ENCODE measurements at regions not wholly inside any gene's neighbourhood (a gene's known extent, or its start where the extent isn't known, plus 50 kb on each side); places are given as distances from the start of the nearest gene placed in this dataset.

GRCh38 chr1:209046935-209047334 is 536.6 kb upstream of the CAMK1G start:
- Histone ChIP-seq H3K9me2 (replicated peaks; ENCODE audit: insufficient read depth, low read length) (no peaks in the 10 kb centered on the region), H3K9me3 (ENCODE audit: insufficient read depth, low read length) (no peaks in the 10 kb centered on the region), H3K36me3 (ENCODE audit: low read length) (no peaks in the 10 kb centered on the region), H3K27me3 (ENCODE audit: low read length) (no peaks in the 10 kb centered on the region), H3K4me2 (ENCODE audit: low read depth, low read length, poor library complexity, severe bottlenecking) (no peak overlapping the region), H3K9ac (ENCODE audit: low read length) (no peak overlapping the region), H3F3A (ENCODE audit: insufficient read depth) (no peaks in the 10 kb centered on the region), H3K27ac (ENCODE audit: low read depth, low read length) (no peak overlapping the region), H4K20me1 (ENCODE audit: low read depth, low read length) (no peaks in the 10 kb centered on the region), H3K4me3 (ENCODE audit: insufficient read depth, low read length, poor library complexity, severe bottlenecking) (no peak overlapping the region), H3K79me2 (ENCODE audit: insufficient read depth, low read length) (no peaks in the 10 kb centered on the region), H2AFZ (ENCODE audit: low read depth, low read length, severe bottlenecking) (no peak overlapping the region)
- TF ChIP-seq EZH2phosphoT487 (conservative IDR thresholded peaks at IDR 0.05; ENCODE audit: low read length) = no peak
- no peak for TF ChIP-seq CTCF (IDR thresholded peaks at IDR 0.05; ENCODE audit: insufficient read depth, low read length, poor library complexity, severe bottlenecking)

GRCh38 chr1:209048941-209049669 is 534.4 kb upstream of the CAMK1G start:
- Histone ChIP-seq H3K4me2 (ENCODE audit: low read depth, low read length, poor library complexity, severe bottlenecking) (no peak overlapping the region), H3K27ac (ENCODE audit: low read depth, low read length) (no peak overlapping the region), H3K4me3 (ENCODE audit: insufficient read depth, low read length, poor library complexity, severe bottlenecking) (no peak overlapping the region), H3K27me3 (ENCODE audit: low read length) (no peaks in the 10 kb centered on the region), H3K9me3 (ENCODE audit: insufficient read depth, low read length) (no peaks in the 10 kb centered on the region), H2AFZ (ENCODE audit: low read depth, low read length, severe bottlenecking) (no peak overlapping the region), H3K9ac (ENCODE audit: low read length) (no peak overlapping the region), H3K36me3 (ENCODE audit: low read length) (no peaks in the 10 kb centered on the region), H4K20me1 (ENCODE audit: low read depth, low read length) (no peaks in the 10 kb centered on the region), H3F3A (ENCODE audit: insufficient read depth) (no peaks in the 10 kb centered on the region), H3K9me2 (replicated peaks; ENCODE audit: insufficient read depth, low read length) (no peaks in the 10 kb centered on the region), H3K79me2 (ENCODE audit: insufficient read depth, low read length) (no peaks in the 10 kb centered on the region)
- no peak for TF ChIP-seq CTCF (IDR thresholded peaks at IDR 0.05; ENCODE audit: insufficient read depth, low read length, poor library complexity, severe bottlenecking)
- no peak for TF ChIP-seq EZH2phosphoT487 (conservative IDR thresholded peaks at IDR 0.05; ENCODE audit: low read length)

GRCh38 chr1:209051570-209051969 is 531.9 kb upstream of the CAMK1G start:
- no peak overlapping the region for H3K27ac ChIP-seq (ENCODE audit: low read depth, low read length)
- no peaks in the 10 kb centered on the region for H4K20me1 ChIP-seq (ENCODE audit: low read depth, low read length)
- no peaks in the 10 kb centered on the region for H3K36me3 ChIP-seq (ENCODE audit: low read length)
- H3K9ac ChIP-seq (ENCODE audit: low read length) = no peak overlapping the region
- H3K9me2 ChIP-seq (replicated peaks; ENCODE audit: insufficient read depth, low read length) = no peaks in the 10 kb centered on the region
- TF ChIP-seq CTCF (IDR thresholded peaks at IDR 0.05; ENCODE audit: insufficient read depth, low read length, poor library complexity, severe bottlenecking) = no peak
- TF ChIP-seq EZH2phosphoT487 (conservative IDR thresholded peaks at IDR 0.05; ENCODE audit: low read length) = no peak
- no peaks in the 10 kb centered on the region for H3F3A ChIP-seq (ENCODE audit: insufficient read depth)
- H3K4me2 ChIP-seq (ENCODE audit: low read depth, low read length, poor library complexity, severe bottlenecking) = no peak overlapping the region
- H3K9me3 ChIP-seq (ENCODE audit: insufficient read depth, low read length) = no peaks in the 10 kb centered on the region
- H3K4me3 ChIP-seq (ENCODE audit: insufficient read depth, low read length, poor library complexity, severe bottlenecking) = no peak overlapping the region
- no peaks in the 10 kb centered on the region for H3K79me2 ChIP-seq (ENCODE audit: insufficient read depth, low read length)
- H3K27me3 ChIP-seq (ENCODE audit: low read length) = no peaks in the 10 kb centered on the region
- no peak overlapping the region for H2AFZ ChIP-seq (ENCODE audit: low read depth, low read length, severe bottlenecking)

Measured in SU-DHL-6 (cell line).